ENCODE measurements at regions not wholly inside any gene's neighbourhood (a gene's known extent, or its start where the extent isn't known, plus 50 kb on each side); places are given as distances from the start of the nearest gene placed in this dataset.

DNA sequence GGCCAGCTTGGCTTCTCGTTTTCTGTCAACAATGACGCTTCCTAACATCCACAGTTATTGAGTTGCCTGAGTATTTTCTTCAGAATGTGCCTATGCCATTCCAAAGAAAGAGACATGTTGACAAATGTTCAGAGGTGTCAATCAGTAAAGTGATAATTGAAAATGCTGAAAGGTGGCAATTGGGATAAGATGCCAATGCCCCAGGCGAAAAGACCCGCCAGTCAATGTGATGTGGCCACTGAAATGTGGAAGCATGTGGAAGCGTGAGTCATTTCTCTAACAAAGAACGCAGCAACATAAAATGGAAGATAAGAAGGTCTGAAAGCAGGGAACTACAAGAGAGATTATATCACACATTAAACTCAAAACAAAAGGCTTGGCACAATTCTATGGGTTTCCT is 882.2 kb upstream of the SLC10A2 start:
- TF ChIP-seq CTCF (IDR thresholded peaks at IDR 0.05; ENCODE audit: borderline replicate concordance, extremely low read depth, low read length, poor library complexity, severe bottlenecking), result no peak
- no peak for TF ChIP-seq EZH2 (IDR thresholded peaks at IDR 0.05; ENCODE audit: borderline replicate concordance, low read depth, low read length, severe bottlenecking)
